ENCODE measurements at regions not wholly inside any gene's neighbourhood (a gene's known extent, or its start where the extent isn't known, plus 50 kb on each side); places are given as distances from the start of the nearest gene placed in this dataset.
A peak's percentile ranks its signal among the peaks of the same experiment; 100 is the strongest.

DNA sequence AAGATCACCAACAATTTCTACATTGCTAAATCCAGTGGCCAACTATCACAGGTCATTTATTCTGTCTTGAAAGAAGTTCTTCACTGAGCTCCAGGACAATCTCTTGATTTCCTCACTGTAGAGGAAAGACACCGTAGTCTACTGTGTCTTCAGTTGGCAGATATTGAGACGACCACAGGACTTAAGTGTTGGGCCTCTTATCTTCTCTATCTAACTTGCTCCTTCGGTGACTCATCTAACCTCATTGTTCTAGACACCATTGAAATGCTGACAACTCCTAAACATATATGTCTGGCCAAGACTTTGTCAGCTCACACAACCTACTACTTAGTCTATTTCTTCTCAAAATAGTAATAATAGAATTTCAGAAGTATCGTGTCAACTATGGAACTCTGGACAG lies 425.8 kb downstream of the ARAP2 start:
- H3K4me1 Mint-ChIP-seq, result peaks cover 5% of the 10 kb centered on the region

DNA sequence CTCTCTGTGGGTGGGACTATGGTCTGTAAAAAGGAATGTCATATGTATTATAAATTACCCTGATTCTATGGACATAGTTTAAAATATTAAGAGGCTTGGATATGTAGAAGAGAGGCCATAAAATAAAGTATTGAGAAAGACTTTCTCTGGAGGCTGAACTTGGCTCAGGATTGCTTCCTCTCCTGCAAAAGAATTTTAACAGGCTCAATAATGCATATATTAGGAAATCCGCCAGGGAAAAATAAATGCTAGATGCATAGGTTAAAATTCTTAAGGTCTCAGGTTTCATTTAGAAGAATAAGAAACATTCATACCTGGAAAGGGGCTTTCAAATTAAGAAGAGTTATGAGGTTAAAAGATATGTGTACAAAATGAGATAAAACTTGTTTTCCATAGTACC lies 424.3 kb downstream of the ARAP2 start:
- no peak overlapping the region for H3K4me3 Mint-ChIP-seq
- H3K4me1 Mint-ChIP-seq, result peaks cover 5% of the 10 kb centered on the region

More for the DNA sequence above, 425.8 kb downstream of the ARAP2 start:
- no peak overlapping the region for H3K27ac Mint-ChIP-seq
- no peaks in the 10 kb centered on the region for H3K9me3 Mint-ChIP-seq
- no peaks in the 10 kb centered on the region for H3K27me3 Mint-ChIP-seq (ENCODE audit: low read depth)
- H3K4me3 Mint-ChIP-seq, result no peak overlapping the region
- no peaks in the 10 kb centered on the region for H3K36me3 Mint-ChIP-seq (ENCODE audit: low read depth)
- TF ChIP-seq, protein P1, sequence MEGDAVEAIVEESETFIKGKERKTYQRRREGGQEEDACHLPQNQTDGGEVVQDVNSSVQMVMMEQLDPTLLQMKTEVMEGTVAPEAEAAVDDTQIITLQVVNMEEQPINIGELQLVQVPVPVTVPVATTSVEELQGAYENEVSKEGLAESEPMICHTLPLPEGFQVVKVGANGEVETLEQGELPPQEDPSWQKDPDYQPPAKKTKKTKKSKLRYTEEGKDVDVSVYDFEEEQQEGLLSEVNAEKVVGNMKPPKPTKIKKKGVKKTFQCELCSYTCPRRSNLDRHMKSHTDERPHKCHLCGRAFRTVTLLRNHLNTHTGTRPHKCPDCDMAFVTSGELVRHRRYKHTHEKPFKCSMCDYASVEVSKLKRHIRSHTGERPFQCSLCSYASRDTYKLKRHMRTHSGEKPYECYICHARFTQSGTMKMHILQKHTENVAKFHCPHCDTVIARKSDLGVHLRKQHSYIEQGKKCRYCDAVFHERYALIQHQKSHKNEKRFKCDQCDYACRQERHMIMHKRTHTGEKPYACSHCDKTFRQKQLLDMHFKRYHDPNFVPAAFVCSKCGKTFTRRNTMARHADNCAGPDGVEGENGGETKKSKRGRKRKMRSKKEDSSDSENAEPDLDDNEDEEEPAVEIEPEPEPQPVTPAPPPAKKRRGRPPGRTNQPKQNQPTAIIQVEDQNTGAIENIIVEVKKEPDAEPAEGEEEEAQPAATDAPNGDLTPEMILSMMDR (IDR thresholded peaks at IDR 0.05; ENCODE audit: unreplicated experiment in 3 of 3), result no peak

DNA sequence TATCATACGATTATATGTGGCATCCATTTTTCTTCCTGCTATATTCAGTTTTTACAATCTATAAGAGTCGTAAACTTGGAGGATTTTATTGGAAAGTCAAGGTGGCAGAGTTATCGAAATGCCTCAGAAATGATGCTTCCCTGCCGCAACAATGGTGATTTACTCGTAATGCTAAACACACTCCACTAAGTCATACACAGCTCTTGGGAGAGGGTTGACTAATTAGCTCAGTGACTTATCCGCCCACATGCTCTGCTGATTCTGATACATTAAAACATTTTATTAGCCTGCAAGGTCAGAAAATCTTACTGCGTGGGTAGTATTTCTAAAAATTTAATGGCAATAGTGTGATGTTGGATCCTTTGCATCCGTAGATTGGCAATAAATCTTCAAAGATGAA lies 420.1 kb downstream of the ARAP2 start:
- Mint-ChIP-seq H3K27me3 (ENCODE audit: low read depth) (peaks cover 4% of the 10 kb centered on the region), H3K4me3 (no peak overlapping the region), H3K36me3 (ENCODE audit: low read depth) (no peaks in the 10 kb centered on the region)

More for the DNA sequence above, 424.3 kb downstream of the ARAP2 start:
- TF ChIP-seq, protein P1 (IDR thresholded peaks at IDR 0.05; ENCODE audit: unreplicated experiment in 3 of 3), result no peak
- peaks cover 4% of the 10 kb centered on the region for H3K27me3 Mint-ChIP-seq (ENCODE audit: low read depth)
- H3K9me3 Mint-ChIP-seq, result no peaks in the 10 kb centered on the region
- peak overlapping the region; percentile 13 to 24 (median 14) for H3K27ac Mint-ChIP-seq
- no peaks in the 10 kb centered on the region for H3K36me3 Mint-ChIP-seq (ENCODE audit: low read depth)

DNA sequence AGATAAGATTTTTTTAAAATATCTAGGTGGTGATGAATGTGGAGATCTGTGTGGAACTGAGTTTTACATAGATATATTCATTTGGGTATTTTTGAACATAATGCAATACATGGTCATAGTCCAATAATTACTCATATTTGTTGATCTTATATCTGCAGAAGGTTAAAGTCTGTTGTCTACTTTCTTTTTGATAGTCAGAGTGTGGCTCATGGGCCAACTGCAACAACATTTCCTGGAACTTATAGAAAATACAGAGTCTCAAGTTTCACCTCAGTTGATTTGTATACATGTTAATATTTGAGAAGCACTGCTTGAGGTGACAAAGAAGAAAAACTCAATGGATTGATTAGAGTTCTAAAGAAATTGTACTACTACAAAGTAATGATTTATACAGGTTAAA lies 408.4 kb downstream of the ARAP2 start:
- Mint-ChIP-seq H3K27ac (no peak overlapping the region), H3K9me3 (peaks cover 6% of the 10 kb centered on the region), H3K36me3 (ENCODE audit: low read depth) (no peaks in the 10 kb centered on the region), H3K4me3 (no peak overlapping the region), H3K4me1 (no peaks in the 10 kb centered on the region), H3K27me3 (ENCODE audit: low read depth) (no peaks in the 10 kb centered on the region)
- TF ChIP-seq, protein P1 (IDR thresholded peaks at IDR 0.05; ENCODE audit: unreplicated experiment in 3 of 3), result no peak

More for the DNA sequence above, 420.1 kb downstream of the ARAP2 start:
- Mint-ChIP-seq H3K9me3 (no peaks in the 10 kb centered on the region), H3K27ac (peak overlapping the region in 1 of 3 experiments; percentile 34), H3K4me1 (peaks cover 5% of the 10 kb centered on the region)
- TF ChIP-seq, protein P1 (IDR thresholded peaks at IDR 0.05; ENCODE audit: unreplicated experiment in 3 of 3), result no peak

DNA sequence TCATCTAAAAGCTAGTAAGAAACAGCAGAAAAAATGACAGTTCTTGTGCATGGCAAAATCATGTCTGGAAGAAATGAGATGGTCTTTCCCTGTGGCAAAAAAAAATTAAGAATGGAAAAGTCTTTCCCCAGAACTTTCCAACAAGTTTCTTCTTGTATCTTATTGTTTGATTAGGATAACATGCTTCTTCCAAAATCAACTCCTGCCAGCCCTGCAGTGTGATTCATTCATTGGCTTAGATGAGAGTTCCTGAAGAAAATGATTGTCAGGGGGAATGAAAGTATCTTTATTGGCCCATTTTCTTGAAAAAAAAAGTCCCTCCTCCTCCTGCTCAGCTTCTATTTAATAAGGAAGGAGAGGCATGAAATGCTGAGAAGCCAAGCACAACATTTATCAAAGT lies 407.7 kb downstream of the ARAP2 start:
- no peaks in the 10 kb centered on the region for H3K27me3 Mint-ChIP-seq (ENCODE audit: low read depth)
- peaks cover 6% of the 10 kb centered on the region for H3K9me3 Mint-ChIP-seq
- TF ChIP-seq, protein P1 (IDR thresholded peaks at IDR 0.05; ENCODE audit: unreplicated experiment in 3 of 3), result no peak
- no peak overlapping the region for H3K4me3 Mint-ChIP-seq
- H3K4me1 Mint-ChIP-seq, result no peaks in the 10 kb centered on the region
- no peaks in the 10 kb centered on the region for H3K36me3 Mint-ChIP-seq (ENCODE audit: low read depth)
- no peak overlapping the region for H3K27ac Mint-ChIP-seq

DNA sequence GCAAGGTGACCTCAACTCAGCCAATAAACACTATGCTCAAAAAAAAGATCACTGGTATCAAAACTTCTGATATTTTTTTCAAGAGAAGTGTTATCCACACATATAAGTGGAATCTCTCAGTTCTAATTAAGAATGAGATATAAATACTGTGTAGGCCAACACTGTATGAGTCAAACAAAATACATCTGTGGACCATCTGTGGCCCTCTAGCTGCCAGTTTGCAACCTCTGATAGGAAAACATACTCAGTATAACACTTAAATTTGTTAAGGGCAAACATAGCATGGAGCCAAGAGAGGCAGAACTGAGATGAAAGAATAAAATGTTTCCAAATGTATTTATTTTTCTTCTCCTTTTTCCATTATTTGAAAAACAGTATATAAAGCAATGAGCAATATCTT lies 377.3 kb downstream of the ARAP2 start:
- no peak overlapping the region for H3K27ac Mint-ChIP-seq
- peaks cover 4% of the 10 kb centered on the region for H3K27me3 Mint-ChIP-seq (ENCODE audit: low read depth)
- TF ChIP-seq, protein P1 (IDR thresholded peaks at IDR 0.05; ENCODE audit: unreplicated experiment in 3 of 3), result no peak
- no peaks in the 10 kb centered on the region for H3K9me3 Mint-ChIP-seq
- H3K36me3 Mint-ChIP-seq (ENCODE audit: low read depth), result no peaks in the 10 kb centered on the region
- no peak overlapping the region for H3K4me3 Mint-ChIP-seq
- no peaks in the 10 kb centered on the region for H3K4me1 Mint-ChIP-seq

All from nephron (organoid).